ENCODE measurements at regions not wholly inside any gene's neighbourhood (a gene's known extent, or its start where the extent isn't known, plus 50 kb on each side); places are given as distances from the start of the nearest gene placed in this dataset.

- TF ChIP-seq CTCF (IDR thresholded peaks at IDR 0.05; ENCODE audit: low read depth, low read length, poor library complexity, severe bottlenecking) (no peak), EZH2phosphoT487 (IDR thresholded peaks at IDR 0.05; ENCODE audit: borderline replicate concordance, low read length) (no peak)
Measured at GRCh38 chr2:120428748-120429147, 82.8 kb downstream of the INHBB start.
